Activated CD4-positive, alpha-beta T cell treated with anti-CD3 and anti-CD28 coated beads, Interleukin-2, amount 10 ng/mL, durations not matched to agents 7 days and 5 days (primary cell): ENCODE measurements at regions not wholly inside any gene's neighbourhood (a gene's known extent, or its start where the extent isn't known, plus 50 kb on each side); places are given as distances from the start of the nearest gene placed in this dataset.

Experiments used
- CTCF ChIA-PET: fragments of 350-600 bp; sonication (Branson Sonifier 250); formaldehyde crosslinking; loops from one replicate; lab custom pipeline; 2021; ENCODE audit warnings: antibody characterized with exemption; lab: Charles Lee
- POLR2A ChIA-PET: fragments of 350-600 bp; sonication (Branson Sonifier 250); formaldehyde crosslinking; loops from one replicate; lab custom pipeline; 2021; ENCODE audit warnings: antibody characterized with exemption; lab: Charles Lee
- DNase-seq: peaks from one replicate; pipeline ENCODE4 v3.0.0-alpha.2; 2020
- H3K27ac Mint-ChIP-seq: one replicate; pipeline ENCODE4 v1.8.0; 2021; ENCODE audit warnings: mild to moderate bottlenecking, moderate library complexity, mixed read lengths
- H3K27me3 Mint-ChIP-seq: one replicate; pipeline ENCODE4 v1.8.0; 2021; ENCODE audit warnings: mixed read lengths
- H3K36me3 Mint-ChIP-seq: one replicate; pipeline ENCODE4 v1.8.0; 2021; ENCODE audit warnings: low read depth, mixed read lengths
- H3K4me1 Mint-ChIP-seq: one replicate; pipeline ENCODE4 v1.8.0; 2021; ENCODE audit warnings: mixed read lengths
- H3K4me3 Mint-ChIP-seq: one replicate; pipeline ENCODE4 v1.8.0; 2021; ENCODE audit warnings: mild to moderate bottlenecking, moderate library complexity, mixed read lengths
- H3K9me3 Mint-ChIP-seq: one replicate; pipeline ENCODE4 v1.8.0; 2021; ENCODE audit warnings: mixed read lengths

GRCh38 chr7:50962962-50963374 is 180.3 kb upstream of the GRB10 start:
- DNase-seq = no peak
- Mint-ChIP-seq H3K4me1 (no peaks in the 10 kb centered on the region), H3K27ac (no peak overlapping the region), H3K27me3 (no peaks in the 10 kb centered on the region), H3K9me3 (peaks cover 2% of the 10 kb centered on the region), H3K4me3 (no peak overlapping the region), H3K36me3 (no peaks in the 10 kb centered on the region)
- POLR2A ChIA-PET = no interaction called here
- CTCF ChIA-PET = no interaction called here

GRCh38 chr7:50962281-50962883 is 179.7 kb upstream of the GRB10 start:
- ChIA-PET POLR2A (no interaction called here), CTCF (no interaction called here)
- H3K27ac Mint-ChIP-seq = no peak overlapping the region
- H3K4me3 Mint-ChIP-seq = no peak overlapping the region
- H3K9me3 Mint-ChIP-seq = no peaks in the 10 kb centered on the region
- no peak for DNase-seq
- no peaks in the 10 kb centered on the region for H3K4me1 Mint-ChIP-seq
- no peaks in the 10 kb centered on the region for H3K27me3 Mint-ChIP-seq
- H3K36me3 Mint-ChIP-seq = no peaks in the 10 kb centered on the region

GRCh38 chr7:50960621-50961310 is 178.1 kb upstream of the GRB10 start:
- H3K36me3 Mint-ChIP-seq = no peaks in the 10 kb centered on the region
- no peaks in the 10 kb centered on the region for H3K27me3 Mint-ChIP-seq
- POLR2A ChIA-PET = no interaction called here
- DNase-seq = no peak
- no peak overlapping the region for H3K27ac Mint-ChIP-seq
- H3K4me3 Mint-ChIP-seq = no peak overlapping the region
- CTCF ChIA-PET = no interaction called here
- H3K9me3 Mint-ChIP-seq = no peaks in the 10 kb centered on the region
- H3K4me1 Mint-ChIP-seq = no peaks in the 10 kb centered on the region

GRCh38 chr7:50959991-50960390 is 177.3 kb upstream of the GRB10 start:
- no peak overlapping the region for H3K27ac Mint-ChIP-seq
- no peak overlapping the region for H3K4me3 Mint-ChIP-seq
- ChIA-PET POLR2A (no interaction called here), CTCF (no interaction called here)
- H3K36me3 Mint-ChIP-seq = no peaks in the 10 kb centered on the region
- no peaks in the 10 kb centered on the region for H3K4me1 Mint-ChIP-seq
- H3K9me3 Mint-ChIP-seq = no peaks in the 10 kb centered on the region
- no peak for DNase-seq
- no peaks in the 10 kb centered on the region for H3K27me3 Mint-ChIP-seq

GRCh38 chr7:50959560-50959959 is 176.9 kb upstream of the GRB10 start:
- CTCF ChIA-PET = no interaction called here
- Mint-ChIP-seq H3K27ac (no peak overlapping the region), H3K36me3 (no peaks in the 10 kb centered on the region), H3K4me1 (no peaks in the 10 kb centered on the region), H3K9me3 (no peaks in the 10 kb centered on the region), H3K27me3 (no peaks in the 10 kb centered on the region), H3K4me3 (no peak overlapping the region)
- DNase-seq = no peak
- POLR2A ChIA-PET = no interaction called here

- Mint-ChIP-seq H3K4me1 (no peaks in the 10 kb centered on the region), H3K36me3 (no peaks in the 10 kb centered on the region), H3K4me3 (no peak overlapping the region), H3K9me3 (no peaks in the 10 kb centered on the region), H3K27me3 (no peaks in the 10 kb centered on the region), H3K27ac (no peak overlapping the region)
- DNase-seq = no peak
- ChIA-PET POLR2A (no interaction called here), CTCF (interaction anchor here (0.8 kb wide), 1 partner anchor 22 kb away, joined by 3 read pairs; no protein-coding TSS in a partner anchor)
These were observed 175.2 kb upstream of the GRB10 start for GRCh38 chr7:50957855-50958254.

GRCh38 chr7:50957431-50957830 is 174.7 kb upstream of the GRB10 start:
- CTCF ChIA-PET = interaction anchor here (0.8 kb wide), 1 partner anchor 22 kb away, joined by 3 read pairs; no protein-coding TSS in a partner anchor
- POLR2A ChIA-PET = no interaction called here
- no peaks in the 10 kb centered on the region for H3K27me3 Mint-ChIP-seq
- H3K9me3 Mint-ChIP-seq = no peaks in the 10 kb centered on the region
- H3K4me3 Mint-ChIP-seq = no peak overlapping the region
- H3K36me3 Mint-ChIP-seq = no peaks in the 10 kb centered on the region
- DNase-seq = no peak
- no peak overlapping the region for H3K27ac Mint-ChIP-seq
- H3K4me1 Mint-ChIP-seq = no peaks in the 10 kb centered on the region

GRCh38 chr7:50956522-50957155 is 173.9 kb upstream of the GRB10 start:
- no peaks in the 10 kb centered on the region for H3K4me1 Mint-ChIP-seq
- H3K9me3 Mint-ChIP-seq = no peaks in the 10 kb centered on the region
- no peak overlapping the region for H3K27ac Mint-ChIP-seq
- no peaks in the 10 kb centered on the region for H3K27me3 Mint-ChIP-seq
- DNase-seq = no peak
- no peaks in the 10 kb centered on the region for H3K36me3 Mint-ChIP-seq
- H3K4me3 Mint-ChIP-seq = no peak overlapping the region
- CTCF ChIA-PET = no interaction called here
- POLR2A ChIA-PET = no interaction called here

- POLR2A ChIA-PET = no interaction called here
- no peak overlapping the region for H3K27ac Mint-ChIP-seq
- DNase-seq = no peak
- H3K27me3 Mint-ChIP-seq = peaks cover 9% of the 10 kb centered on the region
- H3K36me3 Mint-ChIP-seq = no peaks in the 10 kb centered on the region
- no peaks in the 10 kb centered on the region for H3K9me3 Mint-ChIP-seq
- no peak overlapping the region for H3K4me3 Mint-ChIP-seq
- CTCF ChIA-PET = no interaction called here
- no peaks in the 10 kb centered on the region for H3K4me1 Mint-ChIP-seq
These were observed 172.0 kb upstream of the GRB10 start for GRCh38 chr7:50954716-50955115.

- ChIA-PET CTCF (no interaction called here), POLR2A (no interaction called here)
- DNase-seq = no peak
- Mint-ChIP-seq H3K27me3 (peaks cover 10% of the 10 kb centered on the region), H3K4me1 (no peaks in the 10 kb centered on the region), H3K4me3 (no peak overlapping the region), H3K9me3 (no peaks in the 10 kb centered on the region), H3K36me3 (no peaks in the 10 kb centered on the region), H3K27ac (no peak overlapping the region)
These were observed 171.5 kb upstream of the GRB10 start for GRCh38 chr7:50954245-50954644.

- Mint-ChIP-seq H3K9me3 (no peaks in the 10 kb centered on the region), H3K4me1 (no peaks in the 10 kb centered on the region), H3K27ac (no peak overlapping the region), H3K36me3 (no peaks in the 10 kb centered on the region), H3K4me3 (no peak overlapping the region), H3K27me3 (peaks cover 14% of the 10 kb centered on the region)
- ChIA-PET CTCF (no interaction called here), POLR2A (no interaction called here)
- DNase-seq = no peak
These were observed 171.1 kb upstream of the GRB10 start for GRCh38 chr7:50953820-50954219.

GRCh38 chr7:50953303-50953702 is 170.6 kb upstream of the GRB10 start:
- Mint-ChIP-seq H3K27me3 (peaks cover 18% of the 10 kb centered on the region), H3K4me1 (no peaks in the 10 kb centered on the region), H3K4me3 (no peak overlapping the region)

GRCh38 chr7:50952544-50952943 is 169.8 kb upstream of the GRB10 start:
- DNase-seq = no peak
- H3K4me1 Mint-ChIP-seq = no peaks in the 10 kb centered on the region
- H3K27me3 Mint-ChIP-seq = peaks cover 19% of the 10 kb centered on the region
- H3K4me3 Mint-ChIP-seq = no peak overlapping the region
- POLR2A ChIA-PET = no interaction called here
- CTCF ChIA-PET = no interaction called here
- H3K9me3 Mint-ChIP-seq = peaks cover 5% of the 10 kb centered on the region
- no peak overlapping the region for H3K27ac Mint-ChIP-seq
- H3K36me3 Mint-ChIP-seq = no peaks in the 10 kb centered on the region

More at GRCh38 chr7:50953303-50953702, 170.6 kb upstream of the GRB10 start:
- CTCF ChIA-PET = no interaction called here
- POLR2A ChIA-PET = no interaction called here
- no peak for DNase-seq
- Mint-ChIP-seq H3K36me3 (no peaks in the 10 kb centered on the region), H3K9me3 (peaks cover 2% of the 10 kb centered on the region), H3K27ac (no peak overlapping the region)
